Prostate gland (tissue), 2 donors: ENCODE measurements at regions not wholly inside any gene's neighbourhood (a gene's known extent, or its start where the extent isn't known, plus 50 kb on each side); places are given as distances from the start of the nearest gene placed in this dataset.

Source experiments
- POLR2AphosphoS5 ChIP-seq: sonication (generic); formaldehyde crosslinking; IDR thresholded peaks from one replicate; pipeline ENCODE4 v1.6.1; 2017; ENCODE audit warnings: antibody characterized with exemption
- TF ChIP-seq, protein P1 (sequence below), 4 experiments: fragments of 200-600 bp in 2 of 4; fragments of 450-650 bp in 2 of 4; sonication (generic) in 2 of 4; IDR thresholded peaks; 1 replicate in 3 of 4; 2 replicates in 1 of 4; pipeline ENCODE4 v1.5.1; 2016 to 2019; ENCODE audit warnings: antibody characterized with exemption in 4 of 4, mild to moderate bottlenecking in 2 of 4, moderate library complexity in 2 of 4

DNA sequence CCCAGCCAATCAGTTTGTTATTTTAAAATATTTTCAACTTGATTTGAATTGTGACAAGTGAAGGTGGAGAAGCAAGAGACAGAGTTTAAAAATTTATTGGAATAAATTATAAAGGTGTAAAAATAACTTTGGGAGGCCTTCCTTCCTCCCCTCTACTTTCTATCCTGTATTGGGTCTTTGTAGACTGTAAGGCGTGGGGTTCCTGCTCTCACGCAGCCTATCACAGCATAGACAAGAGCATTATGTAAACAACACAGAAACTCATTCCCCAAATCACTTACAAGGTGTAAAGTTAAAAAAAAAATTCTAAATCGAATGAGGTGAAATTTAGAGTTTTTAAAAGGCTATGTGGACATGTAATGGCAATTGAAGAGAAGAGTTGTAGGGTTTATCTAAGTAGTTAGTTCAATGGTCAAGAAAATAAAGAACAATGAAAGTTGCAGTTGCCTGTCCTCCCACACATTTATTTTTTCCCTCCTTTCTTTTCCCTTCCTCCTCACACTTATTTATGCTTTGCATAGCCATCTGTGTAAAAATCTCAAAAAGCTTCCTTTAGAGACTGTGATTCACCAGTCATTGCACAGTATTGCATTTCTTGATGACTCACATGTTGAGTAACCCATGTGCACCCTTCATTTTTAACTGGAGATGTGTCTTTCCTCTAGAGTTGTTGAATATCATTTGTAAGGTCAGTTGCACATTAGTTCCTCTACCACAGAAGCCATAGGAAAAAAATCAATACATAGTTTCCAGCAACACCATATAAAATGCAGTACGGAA, 242.2 kb downstream of the PTPRC start:
- TF ChIP-seq, protein P1, sequence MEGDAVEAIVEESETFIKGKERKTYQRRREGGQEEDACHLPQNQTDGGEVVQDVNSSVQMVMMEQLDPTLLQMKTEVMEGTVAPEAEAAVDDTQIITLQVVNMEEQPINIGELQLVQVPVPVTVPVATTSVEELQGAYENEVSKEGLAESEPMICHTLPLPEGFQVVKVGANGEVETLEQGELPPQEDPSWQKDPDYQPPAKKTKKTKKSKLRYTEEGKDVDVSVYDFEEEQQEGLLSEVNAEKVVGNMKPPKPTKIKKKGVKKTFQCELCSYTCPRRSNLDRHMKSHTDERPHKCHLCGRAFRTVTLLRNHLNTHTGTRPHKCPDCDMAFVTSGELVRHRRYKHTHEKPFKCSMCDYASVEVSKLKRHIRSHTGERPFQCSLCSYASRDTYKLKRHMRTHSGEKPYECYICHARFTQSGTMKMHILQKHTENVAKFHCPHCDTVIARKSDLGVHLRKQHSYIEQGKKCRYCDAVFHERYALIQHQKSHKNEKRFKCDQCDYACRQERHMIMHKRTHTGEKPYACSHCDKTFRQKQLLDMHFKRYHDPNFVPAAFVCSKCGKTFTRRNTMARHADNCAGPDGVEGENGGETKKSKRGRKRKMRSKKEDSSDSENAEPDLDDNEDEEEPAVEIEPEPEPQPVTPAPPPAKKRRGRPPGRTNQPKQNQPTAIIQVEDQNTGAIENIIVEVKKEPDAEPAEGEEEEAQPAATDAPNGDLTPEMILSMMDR (IDR thresholded peaks at IDR 0.05) = no peak
- no peak for TF ChIP-seq POLR2AphosphoS5
